ENCODE measurements at regions not wholly inside any gene's neighbourhood (a gene's known extent, or its start where the extent isn't known, plus 50 kb on each side); places are given as distances from the start of the nearest gene placed in this dataset.
A peak's percentile ranks its signal among the peaks of the same experiment; 100 is the strongest.

GRCh38 chr2:207257251-207258250, 91.8 kb upstream of the KLF7 start:
- DNase-seq: peak; percentile 39

- DNase-seq: peak; percentile 100
These were observed 92.7 kb upstream of the KLF7 start for GRCh38 chr2:207258263-207258991.

GRCh38 chr2:207260021-207260420, 94.3 kb upstream of the KLF7 start:
- DNase-seq: no peak

- DNase-seq: no peak
These were observed 95.2 kb upstream of the KLF7 start for GRCh38 chr2:207260947-207261346.

- no peak for DNase-seq
These were observed 98.6 kb upstream of the KLF7 start for GRCh38 chr2:207264310-207264709.

- no peak for DNase-seq
These were observed 99.6 kb upstream of the KLF7 start for GRCh38 chr2:207265332-207265731.

- DNase-seq: peak; percentile 69
These were observed 100.1 kb upstream of the KLF7 start for GRCh38 chr2:207265869-207266268.

GRCh38 chr2:207266648-207267047, 100.9 kb upstream of the KLF7 start:
- no peak for DNase-seq

- DNase-seq: no peak
These were observed 103.3 kb upstream of the KLF7 start for GRCh38 chr2:207269038-207269437.

GRCh38 chr2:207274530-207275189, 108.9 kb upstream of the KLF7 start:
- DNase-seq: peak; percentile 41

GRCh38 chr2:207275779-207276178, 110.0 kb upstream of the KLF7 start:
- DNase-seq: no peak

- DNase-seq: no peak
These were observed 110.5 kb upstream of the KLF7 start for GRCh38 chr2:207276248-207276647.

GRCh38 chr2:207276858-207277257, 111.1 kb upstream of the KLF7 start:
- DNase-seq: no peak

GRCh38 chr2:207279520-207279919, 113.8 kb upstream of the KLF7 start:
- DNase-seq: no peak

GRCh38 chr2:207281436-207281835, 115.7 kb upstream of the KLF7 start:
- DNase-seq: no peak

- DNase-seq: no peak
These were observed 117.2 kb upstream of the KLF7 start for GRCh38 chr2:207282916-207283315.

- DNase-seq: no peak
These were observed 117.6 kb upstream of the KLF7 start for GRCh38 chr2:207283356-207283755.

- no peak for DNase-seq
These were observed 119.1 kb upstream of the KLF7 start for GRCh38 chr2:207284556-207285472.

GRCh38 chr2:207285473-207285815, 119.7 kb upstream of the KLF7 start:
- peak; percentile 8 for DNase-seq

GRCh38 chr2:207286106-207286505, 120.4 kb upstream of the KLF7 start:
- no peak for DNase-seq

GRCh38 chr2:207288628-207289027, 122.9 kb upstream of the KLF7 start:
- no peak for DNase-seq

- DNase-seq: no peak
These were observed 123.7 kb upstream of the KLF7 start for GRCh38 chr2:207289295-207290018.
